T47D (cell line): ENCODE measurements at regions not wholly inside any gene's neighbourhood (a gene's known extent, or its start where the extent isn't known, plus 50 kb on each side); places are given as distances from the start of the nearest gene placed in this dataset.
"Not testable (repeated sequence)": the region's sequence is repeated elsewhere in the genome, so short reads cannot be mapped to it uniquely, and the experiment has no call there.

Experiments
- DNase-seq, 2 experiments: peaks; one replicate each; pipeline versions ENCODE4 v3.0.0 to v3.0.0-alpha.2; 2011 to 2012; ENCODE audit warnings: low read depth in 1 of 2, low spot score in 1 of 2
- JUND ChIP-seq: IDR thresholded peaks from 2 replicates; pipeline ENCODE4 v1.6.1; 2012; ENCODE audit warnings: low read depth
- in situ Hi-C: cut with HindIII; loops from 2 replicates; pipeline ENCODE4 v1.10.0; 2016; ENCODE audit warnings: low sequenced_read_pairs, low pct_unique_long_range_greater_than_20kb

DNA sequence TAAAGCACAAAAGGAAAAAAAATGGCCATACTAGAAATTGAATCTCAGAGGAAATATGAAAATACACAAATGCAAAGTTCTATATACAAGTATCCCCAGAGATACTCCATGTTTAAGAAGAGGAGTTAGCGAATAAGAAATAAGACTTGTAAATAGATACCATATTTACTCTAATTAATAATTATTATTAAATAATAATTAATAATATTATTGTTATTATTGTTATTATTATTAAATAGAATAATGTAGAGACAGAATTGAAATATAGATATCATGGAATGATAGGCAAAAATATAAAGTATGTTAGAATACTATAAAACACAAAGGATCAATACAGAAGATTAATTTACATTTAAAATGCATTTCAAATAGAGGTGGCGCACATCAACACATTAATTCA, 1047.5 kb upstream of the MIR17HG start:
- in situ Hi-C loops = no loop called here
- no peak for DNase-seq

GRCh38 chr13:90302107-90302506, 1045.4 kb upstream of the MIR17HG start:
- in situ Hi-C loops = no loop called here
- no peak for DNase-seq
- TF ChIP-seq JUND = no peak

More for the DNA sequence above, 1047.5 kb upstream of the MIR17HG start:
- TF ChIP-seq JUND = no peak

GRCh38 chr13:90305796-90306195, 1041.7 kb upstream of the MIR17HG start:
- in situ Hi-C loops = no loop called here
- no peak for TF ChIP-seq JUND
- DNase-seq = no peak

DNA sequence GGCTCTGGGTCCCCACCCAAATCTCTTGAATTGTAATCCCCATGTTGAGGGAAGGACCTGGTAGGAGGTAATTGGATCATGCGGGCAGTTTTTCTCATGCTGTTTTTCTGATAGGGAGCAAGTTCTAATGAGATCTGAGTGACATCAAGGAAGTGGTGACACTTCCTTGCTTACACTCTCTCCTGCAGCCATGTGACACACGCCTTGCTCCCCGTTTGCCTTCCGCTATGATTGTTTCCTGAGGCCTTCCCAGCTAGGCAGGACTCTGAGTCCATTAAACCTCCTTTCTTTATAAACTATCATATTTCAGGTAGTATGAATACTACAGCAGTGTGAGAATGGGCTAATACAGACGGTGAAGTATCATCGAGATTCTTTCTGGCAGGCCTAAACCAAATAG, 1040.4 kb upstream of the MIR17HG start:
- no peak for TF ChIP-seq JUND
- DNase-seq = no peak
- in situ Hi-C loops = no loop called here

GRCh38 chr13:90308249-90308648, 1039.2 kb upstream of the MIR17HG start:
- in situ Hi-C loops = no loop called here
- DNase-seq = no peak
- TF ChIP-seq JUND = no peak

GRCh38 chr13:90311929-90312328, 1035.6 kb upstream of the MIR17HG start:
- no peak for DNase-seq
- in situ Hi-C loops = no loop called here
- no peak for TF ChIP-seq JUND

DNA sequence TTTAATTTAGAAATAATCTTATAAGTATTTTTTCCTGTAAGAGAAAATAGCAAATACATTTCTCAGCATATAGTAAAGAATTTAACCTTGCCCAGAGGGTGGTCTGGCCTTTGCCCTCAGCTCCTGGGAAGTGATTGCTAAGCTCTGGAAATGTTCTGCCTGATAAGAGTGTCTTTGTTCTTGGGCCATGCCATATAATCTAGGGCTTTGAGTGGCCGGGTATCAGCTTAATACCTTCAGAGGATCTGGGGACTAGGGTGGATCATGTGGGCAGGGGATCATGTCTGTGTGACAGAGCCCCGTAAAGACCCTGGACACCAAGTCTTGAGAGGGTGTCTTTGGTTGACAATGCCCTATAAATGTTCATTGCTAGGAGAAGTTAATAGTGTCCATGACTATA, 1032.4 kb upstream of the MIR17HG start:
- DNase-seq = no peak
- TF ChIP-seq JUND = no peak
- in situ Hi-C loops = no loop called here

GRCh38 chr13:90320664-90321063, 1026.8 kb upstream of the MIR17HG start:
- DNase-seq = no peak
- in situ Hi-C loops = no loop called here
- TF ChIP-seq JUND = no peak

DNA sequence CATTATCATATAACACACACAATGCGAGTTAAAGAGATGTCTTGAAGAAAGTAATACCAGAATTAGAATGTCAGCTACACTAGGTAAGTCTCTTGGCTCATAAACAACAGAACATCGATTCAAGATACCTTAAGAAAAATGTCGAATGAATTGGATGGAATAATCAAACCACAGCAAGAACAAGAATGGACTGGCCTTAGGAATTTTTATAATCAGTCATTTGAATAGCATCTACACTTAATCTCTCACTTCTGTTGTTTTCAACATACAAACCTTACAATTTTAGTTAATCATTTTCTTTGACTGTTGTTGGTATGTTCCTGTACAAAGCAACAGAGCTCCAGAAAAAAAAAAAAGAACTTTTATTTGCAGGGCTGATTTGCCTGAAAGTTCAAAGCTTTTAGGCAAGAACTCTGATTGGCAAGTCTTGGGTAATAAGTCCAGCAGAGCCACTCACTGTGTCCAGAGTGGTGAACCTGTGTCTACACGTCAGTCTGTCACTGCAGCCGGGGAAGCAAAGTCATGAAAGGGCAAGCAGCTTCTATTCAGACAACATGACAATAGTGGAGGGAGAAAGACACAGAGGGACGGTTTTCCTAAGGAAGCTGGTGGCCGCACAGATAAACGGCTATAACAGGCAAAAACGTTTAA, 1026.1 kb upstream of the MIR17HG start:
- no peak for DNase-seq
- in situ Hi-C loops = no loop called here
- TF ChIP-seq JUND = no peak

GRCh38 chr13:90329641-90330040, 1017.8 kb upstream of the MIR17HG start:
- in situ Hi-C loops = no loop called here
- DNase-seq = no peak
- no peak for TF ChIP-seq JUND

GRCh38 chr13:90331974-90332373, 1015.5 kb upstream of the MIR17HG start:
- in situ Hi-C loops = no loop called here
- no peak for TF ChIP-seq JUND
- no peak for DNase-seq

DNA sequence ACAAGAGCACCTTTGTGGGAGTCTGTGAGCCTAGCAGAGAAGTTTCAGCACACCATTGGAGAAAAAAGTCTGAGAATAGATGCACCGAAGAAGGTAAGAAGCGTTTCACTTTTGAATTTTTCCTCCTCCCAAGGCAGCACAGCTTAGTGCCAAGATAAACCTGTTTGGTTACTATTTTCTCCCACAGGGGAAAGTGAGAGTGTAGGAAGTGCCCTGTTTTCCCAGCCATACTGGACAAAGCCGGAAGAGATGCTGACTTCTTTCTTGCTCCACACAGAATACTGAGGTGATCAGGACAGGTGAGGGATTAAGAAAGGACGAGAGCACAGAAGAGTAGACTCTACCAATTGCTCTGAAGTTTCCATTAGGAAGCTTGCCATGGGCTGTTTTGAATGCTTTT, 1011.0 kb upstream of the MIR17HG start:
- in situ Hi-C loops = no loop called here
- TF ChIP-seq JUND = no peak
- DNase-seq = peak; percentile 25 to 82

- in situ Hi-C loops, DNase-seq: not testable (repeated sequence)
Measured at GRCh38 chr13:90341348-90341747, 1006.1 kb upstream of the MIR17HG start.

DNA sequence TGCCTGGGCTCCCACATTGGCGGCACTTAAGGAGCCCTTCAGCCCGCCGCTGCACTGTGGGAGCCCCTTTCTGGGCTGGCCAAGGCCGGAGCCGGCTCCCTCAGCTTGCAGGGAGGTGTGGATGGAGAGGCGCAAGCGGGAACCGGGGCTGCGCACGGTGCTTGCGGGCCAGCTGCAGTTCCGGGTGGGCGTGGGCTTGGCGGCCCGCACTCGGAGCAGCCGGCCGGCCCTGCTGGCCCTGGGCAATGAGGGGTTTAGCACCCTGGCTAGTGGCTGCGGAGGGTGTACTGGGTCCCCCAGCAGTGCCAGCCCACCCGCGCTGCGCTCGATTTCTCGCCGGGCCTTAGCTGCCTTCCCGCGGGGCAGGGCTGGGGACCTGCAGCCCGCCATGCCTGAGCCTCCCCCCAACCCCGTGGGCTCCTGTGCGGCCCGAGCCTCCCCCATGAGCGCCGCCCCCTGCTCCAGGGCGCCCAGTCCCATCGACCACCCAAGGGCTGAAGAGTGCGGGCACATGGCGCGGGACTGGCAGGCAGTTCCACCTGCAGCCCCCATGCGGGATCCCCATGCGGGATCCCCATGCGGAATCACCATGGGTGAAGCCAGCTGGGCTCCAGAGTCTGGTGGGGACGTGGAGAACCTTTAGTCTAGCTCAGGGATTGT, 998.9 kb upstream of the MIR17HG start:
- DNase-seq, in situ Hi-C loops: not testable (repeated sequence)
